A673 (cell line): ENCODE measurements at regions not wholly inside any gene's neighbourhood (a gene's known extent, or its start where the extent isn't known, plus 50 kb on each side); places are given as distances from the start of the nearest gene placed in this dataset.

ENCODE experiments used
- BruUV-seq: library from RNA; stranded (reverse); fragments of 400-500 nt; replicated peaks from 2 replicates; lab custom pipeline; 2021; lab: Mats Ljungman, UMichigan
- CTCF ChIA-PET: fragments of 300-600 bp; sonication (Branson Sonifier 250); formaldehyde crosslinking; loops from one replicate; lab custom pipeline; 2022; ENCODE audit warnings: antibody characterized with exemption; lab: Charles Lee
- POLR2A ChIA-PET: fragments of 300-600 bp; sonication (Branson Sonifier 250); formaldehyde crosslinking; loops from one replicate; lab custom pipeline; 2022; ENCODE audit warnings: antibody characterized with exemption; ENCODE audit not compliant: low non-redundant PET; lab: Charles Lee
- DNase-seq: peaks from one replicate; pipeline ENCODE4 v3.0.0-alpha.2; 2015; ENCODE audit warnings: low spot score
- H3K27ac ChIP-seq: fragments of 200-600 bp; sonication (generic); 2 replicates; pipeline ENCODE4 v1.5.1; 2016; ENCODE audit warnings: mixed run types, low read depth, mild to moderate bottlenecking, mixed read lengths, antibody characterized with exemption, low read length; ENCODE audit not compliant: poor library complexity, severe bottlenecking
- H3K27me3 ChIP-seq: fragments of 200-600 bp; sonication (generic); replicated peaks from 2 replicates; pipeline ENCODE4 v1.6.1; 2017; ENCODE audit warnings: mixed run types, low read depth, mild to moderate bottlenecking, mixed read lengths, antibody characterized with exemption, low read length; ENCODE audit not compliant: insufficient read depth, poor library complexity
- H3K36me3 ChIP-seq: fragments of 200-600 bp; sonication (generic); 2 replicates; pipeline ENCODE4 v1.6.1; 2016; ENCODE audit warnings: mixed run types, mild to moderate bottlenecking, mixed read lengths, antibody characterized with exemption, low read length; ENCODE audit not compliant: insufficient read depth, poor library complexity, severe bottlenecking
- H3K4me1 ChIP-seq: fragments of 200-600 bp; sonication (generic); 2 replicates; pipeline ENCODE4 v1.6.1; 2017; ENCODE audit warnings: mixed run types, mild to moderate bottlenecking, mixed read lengths, antibody characterized with exemption, low read length; ENCODE audit not compliant: insufficient read depth, poor library complexity, severe bottlenecking
- H3K4me3 ChIP-seq: fragments of 200-600 bp; sonication (generic); 2 replicates; pipeline ENCODE4 v1.5.1; 2016; ENCODE audit warnings: low read depth, mixed run types, mild to moderate bottlenecking, mixed read lengths, low read length; ENCODE audit not compliant: poor library complexity, severe bottlenecking
- H3K9me3 ChIP-seq: fragments of 200-600 bp; sonication (generic); 2 replicates; pipeline ENCODE4 v1.6.1; 2016; ENCODE audit warnings: mixed run types, low read depth, mild to moderate bottlenecking, mixed read lengths, antibody characterized with exemption, low read length; ENCODE audit not compliant: poor library complexity, severe bottlenecking
- CTCF ChIP-seq: fragments of 300-800, 200-600 bp; sonication (generic); conservative IDR thresholded peaks from 2 replicates; pipeline ENCODE4 v1.5.1; 2017; ENCODE audit warnings: low read depth, mild to moderate bottlenecking, antibody characterized with exemption, low read length, moderate library complexity, mixed read lengths
- EZH2 ChIP-seq: fragments of 200-600 bp; sonication (generic); IDR thresholded peaks from 2 replicates; pipeline ENCODE4 v1.6.1; 2017; ENCODE audit warnings: borderline replicate concordance, low read depth, mild to moderate bottlenecking, mixed read lengths, antibody characterized with exemption, low read length; ENCODE audit not compliant: poor library complexity, severe bottlenecking
- intact Hi-C: fragments of 100-400 bp; cut with micrococcal nuclease; formaldehyde crosslinking; loops from one replicate; pipeline ENCODE4 v1.10.0; 2022; ENCODE audit not compliant: unreplicated experiment

GRCh38 chr5:161201558-161201957, 345.0 kb downstream of the GABRB2 start:
- ChIA-PET POLR2A (no interaction called here), CTCF (no interaction called here)
- no peak for TF ChIP-seq CTCF
- no peak for TF ChIP-seq EZH2

DNA sequence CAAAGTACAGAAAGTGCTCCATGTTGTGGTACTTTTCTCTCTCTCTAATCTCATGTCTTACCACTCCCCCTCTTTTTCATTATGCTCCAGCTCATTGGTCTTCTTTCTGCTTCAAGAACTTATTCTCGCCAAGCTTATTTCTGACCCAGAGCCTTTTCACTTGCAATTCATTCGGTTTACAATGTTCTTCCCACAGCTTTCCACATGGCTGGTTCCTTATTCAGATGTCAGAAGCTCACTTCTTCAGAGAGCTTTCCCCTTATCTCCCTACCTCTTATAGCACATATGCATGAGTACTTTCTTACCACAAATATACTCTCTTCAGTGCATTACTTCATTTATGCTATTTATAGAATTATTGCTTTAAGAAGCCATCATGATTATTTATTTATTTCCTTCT, 338.8 kb upstream of the ATP10B start:
- ChIA-PET POLR2A (no interaction called here), CTCF (no interaction called here)
- H3K4me1 ChIP-seq: no peaks in the 10 kb centered on the region
- BruUV-seq: no TSS peak
- no peak overlapping the region for H3K4me3 ChIP-seq
- no peaks in the 10 kb centered on the region for H3K36me3 ChIP-seq
- H3K9me3 ChIP-seq: no peaks in the 10 kb centered on the region
- no peaks in the 10 kb centered on the region for H3K27me3 ChIP-seq
- no peak overlapping the region for H3K27ac ChIP-seq
- intact Hi-C loops: no loop called here
- DNase-seq: no peak
- no peak for TF ChIP-seq EZH2
- no peak for TF ChIP-seq CTCF

More at GRCh38 chr5:161201558-161201957, 345.0 kb downstream of the GABRB2 start:
- intact Hi-C loops: no loop called here
- BruUV-seq: no TSS peak
- Histone ChIP-seq H3K27ac (no peak overlapping the region), H3K9me3 (peaks cover 4% of the 10 kb centered on the region), H3K4me3 (no peak overlapping the region), H3K4me1 (no peaks in the 10 kb centered on the region), H3K36me3 (no peaks in the 10 kb centered on the region), H3K27me3 (no peaks in the 10 kb centered on the region)
- no peak for DNase-seq

GRCh38 chr5:161190086-161190485, 338.1 kb upstream of the ATP10B start:
- intact Hi-C loops: no loop called here
- H3K27ac ChIP-seq: no peak overlapping the region
- CTCF ChIA-PET: no interaction called here
- no peak for DNase-seq
- no peaks in the 10 kb centered on the region for H3K4me1 ChIP-seq
- H3K4me3 ChIP-seq: no peak overlapping the region
- H3K9me3 ChIP-seq: no peaks in the 10 kb centered on the region
- H3K27me3 ChIP-seq: no peaks in the 10 kb centered on the region
- POLR2A ChIA-PET: no interaction called here
- TF ChIP-seq CTCF (no peak), EZH2 (no peak)
- no TSS peak for BruUV-seq
- no peaks in the 10 kb centered on the region for H3K36me3 ChIP-seq
